Peyer's patch (tissue), 4 donors: ENCODE measurements at regions not wholly inside any gene's neighbourhood (a gene's known extent, or its start where the extent isn't known, plus 50 kb on each side); places are given as distances from the start of the nearest gene placed in this dataset.
"Not testable (repeated sequence)": the region's sequence is repeated elsewhere in the genome, so short reads cannot be mapped to it uniquely, and the experiment has no call there.

Experiments
- DNase-seq, 3 donors: peaks; one replicate each; pipeline ENCODE4 v3.0.0-alpha.2; 2017 to 2019
- H3K27ac ChIP-seq, 4 donors: fragments of 200-600 bp; sonication (generic); one replicate each; pipeline ENCODE4 v1.5.1; 2016 to 2019
- H3K27me3 ChIP-seq, 2 donors: fragments of 200-600 bp; sonication (generic); one replicate each; pipeline ENCODE4 v1.5.1; 2019
- H3K36me3 ChIP-seq, 3 donors: fragments of 200-600 bp; sonication (generic); one replicate each; pipeline ENCODE4 v1.5.1; 2016 to 2019
- H3K4me1 ChIP-seq, 4 donors: fragments of 200-600 bp; sonication (generic); one replicate each; pipeline ENCODE4 v1.5.1; 2016 to 2019
- H3K4me3 ChIP-seq, 4 donors: fragments of 200-600 bp; sonication (generic); 1 replicate in 3 of 4; 2 replicates in 1 of 4; pipeline ENCODE4 v1.5.1; 2016 to 2019; ENCODE audit warnings: mild to moderate bottlenecking in 1 of 4
- H3K9me3 ChIP-seq, 4 donors: fragments of 200-600 bp; sonication (generic); one replicate each; pipeline ENCODE4 v1.5.1; 2016 to 2019; ENCODE audit warnings: mild to moderate bottlenecking in 1 of 4
- CTCF ChIP-seq, 6 experiments: fragments of 450-650 bp in 4 of 6; fragments of 200-600 bp in 2 of 6; sonication (generic) in 1 of 6; IDR thresholded peaks; one replicate each; pipeline ENCODE4 v1.5.1; 2017 to 2019; ENCODE audit warnings: antibody characterized with exemption in 6 of 6, mild to moderate bottlenecking in 3 of 6, moderate library complexity in 1 of 6
- POLR2A ChIP-seq, 2 donors: fragments of 450-650 bp; IDR thresholded peaks; one replicate each; pipeline ENCODE4 v1.5.1; 2017; ENCODE audit warnings: antibody characterized with exemption in 2 of 2, mild to moderate bottlenecking in 2 of 2, moderate library complexity in 2 of 2

DNA sequence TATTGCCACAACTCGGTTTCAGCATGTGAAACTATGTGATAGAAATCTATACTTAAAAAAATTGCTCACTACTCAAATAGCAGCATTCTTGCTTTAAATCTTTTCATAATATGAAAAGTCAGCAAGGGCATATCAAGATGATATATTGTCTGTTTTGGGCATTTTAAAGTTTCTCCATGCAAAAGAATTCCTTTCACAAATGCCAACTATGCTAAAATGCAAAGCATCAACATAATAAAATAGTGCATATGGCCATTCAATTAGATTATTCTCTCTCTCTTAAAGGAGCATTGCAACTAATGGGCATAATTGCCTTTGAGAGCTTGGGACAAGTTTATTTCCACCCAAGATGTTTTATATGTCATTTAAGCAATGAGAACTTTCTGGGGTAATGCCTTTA is 475.1 kb downstream of the ZPLD1 start:
- no peaks in the 10 kb centered on the region for H3K36me3 ChIP-seq
- TF ChIP-seq POLR2A (IDR thresholded peaks at IDR 0.05) (no peak), CTCF (IDR thresholded peaks at IDR 0.05) (no peak)
- H3K27me3 ChIP-seq, result no peaks in the 10 kb centered on the region
- no peak overlapping the region for H3K27ac ChIP-seq
- no peaks in the 10 kb centered on the region for H3K4me1 ChIP-seq
- H3K4me3 ChIP-seq, result no peak overlapping the region
- H3K9me3 ChIP-seq, result no peaks in the 10 kb centered on the region
- DNase-seq, result no peak

DNA sequence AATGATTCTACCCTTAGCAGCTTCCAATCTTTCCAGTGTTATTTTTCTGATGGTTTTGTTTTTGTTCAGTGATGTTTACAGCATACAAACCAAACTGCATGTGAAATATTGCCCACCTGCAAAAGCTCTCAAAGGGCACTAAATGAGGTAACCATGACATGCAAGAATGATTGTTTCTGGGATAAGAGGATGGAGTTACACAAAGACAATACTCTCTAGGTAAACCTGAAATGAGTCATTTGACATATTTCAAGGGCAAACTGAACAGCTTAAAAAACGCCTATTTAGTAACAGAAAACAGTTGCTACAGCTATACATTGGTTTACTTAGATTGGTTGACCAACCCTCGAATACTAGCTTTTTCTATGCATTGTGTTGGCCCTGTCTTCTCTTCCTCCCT is 481.7 kb downstream of the ZPLD1 start:
- no peak overlapping the region for H3K4me3 ChIP-seq
- TF ChIP-seq CTCF (IDR thresholded peaks at IDR 0.05) (no peak), POLR2A (IDR thresholded peaks at IDR 0.05) (no peak)
- H3K27ac ChIP-seq, result no peak overlapping the region
- H3K27me3 ChIP-seq, result no peaks in the 10 kb centered on the region
- no peaks in the 10 kb centered on the region for H3K9me3 ChIP-seq
- H3K36me3 ChIP-seq, result no peaks in the 10 kb centered on the region
- DNase-seq, result no peak
- H3K4me1 ChIP-seq, result no peaks in the 10 kb centered on the region

- TF ChIP-seq POLR2A (IDR thresholded peaks at IDR 0.05) (no peak), CTCF (IDR thresholded peaks at IDR 0.05) (no peak)
- H3K27ac ChIP-seq, result no peak overlapping the region
- H3K36me3 ChIP-seq, result no peaks in the 10 kb centered on the region
- H3K27me3 ChIP-seq, result no peaks in the 10 kb centered on the region
- H3K4me1 ChIP-seq, result no peaks in the 10 kb centered on the region
- H3K9me3 ChIP-seq, result peaks cover 0 to 5% (median 0%) of the 10 kb centered on the region in 4 donors
- no peak for DNase-seq
- no peak overlapping the region for H3K4me3 ChIP-seq
These were observed 491.8 kb downstream of the ZPLD1 start for GRCh38 chr3:102926618-102927017.

DNA sequence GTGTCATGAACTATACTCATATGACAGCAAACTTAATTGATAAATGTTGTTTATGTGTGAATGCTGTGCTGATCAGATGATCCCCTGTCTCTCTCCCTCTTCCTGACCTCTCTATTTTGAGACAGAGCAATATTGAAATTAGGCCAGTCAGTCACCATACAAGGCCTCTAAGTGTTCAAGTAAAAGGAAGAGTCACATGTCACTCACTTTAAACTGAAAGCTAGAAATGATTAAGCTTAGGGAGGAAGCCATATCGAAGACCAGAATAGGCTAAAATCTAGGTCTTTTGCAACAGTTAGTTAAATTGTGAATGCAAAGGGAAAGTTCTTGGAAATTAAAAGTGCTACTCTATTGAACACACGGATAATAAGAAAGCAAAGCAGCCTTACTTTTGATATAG is 498.6 kb downstream of the ZPLD1 start:
- no peak overlapping the region for H3K27ac ChIP-seq
- no peaks in the 10 kb centered on the region for H3K36me3 ChIP-seq
- no peaks in the 10 kb centered on the region for H3K27me3 ChIP-seq
- H3K9me3 ChIP-seq, result no peaks in the 10 kb centered on the region
- no peaks in the 10 kb centered on the region for H3K4me1 ChIP-seq
- no peak for TF ChIP-seq CTCF (IDR thresholded peaks at IDR 0.05)
- TF ChIP-seq POLR2A (IDR thresholded peaks at IDR 0.05), result no peak
- no peak for DNase-seq
- H3K4me3 ChIP-seq, result no peak overlapping the region

- H3K4me3 ChIP-seq, result no peak overlapping the region
- H3K36me3 ChIP-seq, result no peaks in the 10 kb centered on the region
- DNase-seq, result no peak
- no peak for TF ChIP-seq POLR2A (IDR thresholded peaks at IDR 0.05)
- no peak for TF ChIP-seq CTCF (IDR thresholded peaks at IDR 0.05)
- no peaks in the 10 kb centered on the region for H3K9me3 ChIP-seq
- no peaks in the 10 kb centered on the region for H3K27me3 ChIP-seq
- no peaks in the 10 kb centered on the region for H3K4me1 ChIP-seq
- no peak overlapping the region for H3K27ac ChIP-seq
These were observed 501.8 kb downstream of the ZPLD1 start for GRCh38 chr3:102936511-102937045.

GRCh38 chr3:102941786-102942185 is 507.0 kb downstream of the ZPLD1 start:
- DNase-seq, result no peak
- H3K27ac ChIP-seq, result no peak overlapping the region
- H3K27me3 ChIP-seq, result no peaks in the 10 kb centered on the region
- H3K4me3 ChIP-seq, result no peak overlapping the region
- no peaks in the 10 kb centered on the region for H3K4me1 ChIP-seq
- H3K9me3 ChIP-seq, result no peaks in the 10 kb centered on the region
- TF ChIP-seq POLR2A (IDR thresholded peaks at IDR 0.05) (no peak), CTCF (IDR thresholded peaks at IDR 0.05) (no peak)
- no peaks in the 10 kb centered on the region for H3K36me3 ChIP-seq

DNA sequence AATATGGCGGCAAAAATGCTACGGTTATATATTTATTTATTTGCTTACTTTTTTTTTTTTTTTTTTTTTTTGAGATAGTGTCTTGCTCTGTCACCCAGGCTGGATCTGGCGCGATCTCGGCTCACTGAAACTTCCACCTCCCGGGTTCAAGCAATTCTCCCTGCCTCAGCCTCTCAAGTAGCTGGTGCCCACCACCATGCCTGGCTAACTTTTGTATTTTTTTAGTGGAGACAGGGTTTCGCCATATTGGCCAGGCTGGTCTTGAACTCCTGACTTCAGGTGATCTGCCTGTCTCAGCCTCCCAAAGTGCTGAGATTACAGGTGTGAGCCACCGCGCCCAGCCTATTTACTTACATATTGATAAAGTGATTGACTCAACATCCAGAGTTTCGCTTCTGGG is 511.6 kb downstream of the ZPLD1 start:
- not testable (repeated sequence) for H3K4me3 ChIP-seq, H3K36me3 ChIP-seq, H3K27ac ChIP-seq

More for the DNA sequence above, 511.6 kb downstream of the ZPLD1 start:
- H3K4me1 ChIP-seq, H3K9me3 ChIP-seq, H3K27me3 ChIP-seq, DNase-seq: not testable (repeated sequence)
